B cell (primary cell): ENCODE measurements at regions not wholly inside any gene's neighbourhood (a gene's known extent, or its start where the extent isn't known, plus 50 kb on each side); places are given as distances from the start of the nearest gene placed in this dataset.

Experiments used
- ATAC-seq: fragments of 200-7000 bp; cut with Tn5 transposase; one replicate; pipeline ENCODE4 v1.10.0; 2021; ENCODE audit warnings: low read depth, mild to moderate bottlenecking, moderate number of reproducible peaks, moderate library complexity
- CTCF ChIA-PET: fragments of 350-600 bp; sonication (Branson Sonifier 250); formaldehyde crosslinking; loops from one replicate; lab custom pipeline; 2021; ENCODE audit warnings: antibody characterized with exemption, inconsistent platforms; lab: Charles Lee
- POLR2A ChIA-PET: fragments of 350-600 bp; sonication (Branson Sonifier 250); formaldehyde crosslinking; loops from one replicate; lab custom pipeline; 2021; ENCODE audit warnings: antibody characterized with exemption; lab: Charles Lee
- DNase-seq: peaks from one replicate; pipeline ENCODE4 v3.0.0; 2013
- H2AFZ ChIP-seq: 2 replicates; pipeline ENCODE4 v1.6.1; 2012; ENCODE audit warnings: mild to moderate bottlenecking, low read depth, low read length; ENCODE audit not compliant: insufficient read depth, poor library complexity, severe bottlenecking
- H3K27ac ChIP-seq, 2 donors: 1 replicate in 1 of 2; 2 replicates in 1 of 2; pipeline ENCODE4 v1.5.1; 2012 to 2013; ENCODE audit warnings: low read length in 2 of 2, mild to moderate bottlenecking in 2 of 2, moderate library complexity in 1 of 2
- H3K27me3 ChIP-seq, 4 experiments: fragments of 200-600 bp in 1 of 4; sonication (generic) in 1 of 4; replicated peaks in 1 of 4; 1 replicate in 2 of 4; 2 replicates in 2 of 4; pipeline versions ENCODE4 v1.6.1 to v1.7.0; 2013 to 2016; ENCODE audit warnings: low read length in 3 of 4, mild to moderate bottlenecking in 2 of 4, mixed read lengths in 1 of 4, moderate library complexity in 1 of 4; ENCODE audit not compliant: insufficient read depth in 4 of 4, control insufficient read depth in 3 of 4; ENCODE audit errors: control extremely low read depth in 1 of 4
- H3K36me3 ChIP-seq, 2 experiments: replicated peaks in 1 of 2; 1 replicate in 1 of 2; 2 replicates in 1 of 2; pipeline versions ENCODE4 v1.6.1 to v1.7.1; 2013; ENCODE audit warnings: low read length in 1 of 2; ENCODE audit not compliant: insufficient read depth in 2 of 2, control insufficient read depth in 1 of 2; ENCODE audit errors: control extremely low read depth in 1 of 2, extremely low read depth in 1 of 2
- H3K4me1 ChIP-seq, 2 donors: fragments of 200-600 bp in 1 of 2; sonication (generic) in 1 of 2; 1 replicate in 1 of 2; 2 replicates in 1 of 2; pipeline versions ENCODE4 v1.5.1 to v1.6.1; 2013 to 2017; ENCODE audit warnings: low read length in 2 of 2; ENCODE audit not compliant: control insufficient read depth in 2 of 2, insufficient read depth in 2 of 2
- H3K4me2 ChIP-seq: replicated peaks from 2 replicates; pipeline ENCODE3; 2012; ENCODE audit warnings: mild to moderate bottlenecking, low read depth, low read length; ENCODE audit not compliant: poor library complexity, severe bottlenecking
- H3K4me3 ChIP-seq, 5 experiments: fragments of 200-600 bp in 1 of 5; sonication (generic) in 1 of 5; 1 replicate in 3 of 5; 2 replicates in 2 of 5; pipeline versions ENCODE4 v1.5.1 to v1.7.0; 2011 to 2016; ENCODE audit warnings: low read length in 4 of 5, mild to moderate bottlenecking in 4 of 5, low read depth in 2 of 5, control low read depth in 1 of 5, moderate library complexity in 1 of 5; ENCODE audit not compliant: insufficient read depth in 1 of 5; ENCODE audit errors: control extremely low read depth in 1 of 5, extremely low read depth in 1 of 5
- H3K79me2 ChIP-seq: fragments of 200-600 bp; sonication (generic); one replicate; pipeline ENCODE4 v1.6.0; 2016; ENCODE audit warnings: low read length; ENCODE audit not compliant: control insufficient read depth, insufficient read depth
- H3K9ac ChIP-seq: fragments of 200-600 bp; sonication (generic); 2 replicates; pipeline ENCODE4 v1.6.1; 2017; ENCODE audit warnings: mild to moderate bottlenecking, low read length, moderate library complexity
- H3K9me3 ChIP-seq, 3 donors: one replicate each; pipeline versions ENCODE4 v1.6.1 to v1.7.1; 2013; ENCODE audit warnings: low read length in 2 of 3; ENCODE audit not compliant: control insufficient read depth in 2 of 3, insufficient read depth in 1 of 3; ENCODE audit errors: control extremely low read depth in 1 of 3
- H4K20me1 ChIP-seq: 2 replicates; pipeline ENCODE4 v1.6.0; 2012; ENCODE audit warnings: mild to moderate bottlenecking, low read length; ENCODE audit not compliant: insufficient read depth, control insufficient read depth, poor library complexity, severe bottlenecking
- H3K27ac Mint-ChIP-seq: one replicate; pipeline ENCODE4 v1.8.0; 2021; ENCODE audit warnings: mixed read lengths
- H3K27me3 Mint-ChIP-seq: one replicate; pipeline ENCODE4 v1.8.0; 2021; ENCODE audit warnings: mixed read lengths
- H3K4me1 Mint-ChIP-seq: one replicate; pipeline ENCODE4 v1.8.0; 2021; ENCODE audit warnings: mixed read lengths
- H3K4me3 Mint-ChIP-seq: one replicate; pipeline ENCODE4 v1.8.0; 2021; ENCODE audit warnings: mixed read lengths
- H3K9me3 Mint-ChIP-seq: one replicate; pipeline ENCODE4 v1.8.0; 2022; ENCODE audit warnings: mixed read lengths; ENCODE audit not compliant: insufficient read depth
- CTCF ChIP-seq: fragments of 200-600 bp; IDR thresholded peaks from one replicate; pipeline ENCODE4 v1.8.0; 2022; ENCODE audit warnings: antibody characterized with exemption, mild to moderate bottlenecking
- EZH2 ChIP-seq: IDR thresholded peaks from 2 replicates; pipeline ENCODE4 v1.6.1; 2012; ENCODE audit warnings: borderline replicate concordance, low read depth, mild to moderate bottlenecking, moderate library complexity, low read length; ENCODE audit not compliant: insufficient read depth, poor library complexity, severe bottlenecking
- WGBS: methylation state at CpG from one replicate; pipeline ENCODE4 v1.1.5; 2013; ENCODE audit warnings: missing lambda C conversion rate; ENCODE audit not compliant: insufficient coverage; 5-methylcytosine and 5-hydroxymethylcytosine counted together
- intact Hi-C: fragments of 100-400 bp; cut with micrococcal nuclease; formaldehyde crosslinking; loops from one replicate; pipeline ENCODE4 v1.10.0; 2022

GRCh38 chr1:80212948-80213347, 1206.4 kb upstream of the ADGRL4 start:
- Mint-ChIP-seq H3K9me3 (no peaks in the 10 kb centered on the region), H3K27ac (no peak overlapping the region), H3K27me3 (no peaks in the 10 kb centered on the region), H3K4me1 (peaks cover 4% of the 10 kb centered on the region), H3K4me3 (no peak overlapping the region)
- ChIA-PET CTCF (no interaction called here), POLR2A (no interaction called here)
- WGBS, result 80% methylated on average over 1 of the region's 3 CpGs
- Histone ChIP-seq H3K36me3 (no peaks in the 10 kb centered on the region), H3K27ac (no peak overlapping the region), H3K79me2 (no peaks in the 10 kb centered on the region), H3K4me3 (no peak overlapping the region), H3K4me1 (no peaks in the 10 kb centered on the region), H3K27me3 (no peaks in the 10 kb centered on the region), H3K4me2 (no peak overlapping the region), H3K9ac (no peak overlapping the region), H4K20me1 (no peaks in the 10 kb centered on the region), H2AFZ (no peak overlapping the region), H3K9me3 (no peaks in the 10 kb centered on the region)
- intact Hi-C loops, result no loop called here
- ATAC-seq (no peak), DNase-seq (no peak)
- TF ChIP-seq EZH2 (no peak), CTCF (no peak)

GRCh38 chr1:80211691-80212380, 1205.3 kb upstream of the ADGRL4 start:
- ATAC-seq, result no peak
- no peaks in the 10 kb centered on the region for H4K20me1 ChIP-seq
- Mint-ChIP-seq H3K4me3 (no peak overlapping the region), H3K9me3 (no peaks in the 10 kb centered on the region), H3K27me3 (no peaks in the 10 kb centered on the region), H3K27ac (no peak overlapping the region), H3K4me1 (peaks cover 4% of the 10 kb centered on the region)
- intact Hi-C loops, result no loop called here
- H3K9me3 ChIP-seq, result no peaks in the 10 kb centered on the region
- H3K36me3 ChIP-seq, result no peaks in the 10 kb centered on the region
- H3K27me3 ChIP-seq, result no peaks in the 10 kb centered on the region
- H3K4me3 ChIP-seq, result no peak overlapping the region
- WGBS, result 81% methylated on average over 6 of the region's 8 CpGs
- no peak for DNase-seq
- no peak overlapping the region for H3K4me2 ChIP-seq
- TF ChIP-seq EZH2 (no peak), CTCF (no peak)
- H3K4me1 ChIP-seq, result no peaks in the 10 kb centered on the region
- POLR2A ChIA-PET, result no interaction called here
- no peak overlapping the region for H3K9ac ChIP-seq
- H3K79me2 ChIP-seq, result no peaks in the 10 kb centered on the region
- H2AFZ ChIP-seq, result no peak overlapping the region
- CTCF ChIA-PET, result no interaction called here
- H3K27ac ChIP-seq, result no peak overlapping the region
